Activated gamma-delta T cell treated with Interleukin-2 at 50 U/mL for 16 hours (primary cell): ENCODE measurements at regions not wholly inside any gene's neighbourhood (a gene's known extent, or its start where the extent isn't known, plus 50 kb on each side); places are given as distances from the start of the nearest gene placed in this dataset.

ENCODE experiments used
- DNase-seq: peaks from one replicate; pipeline ENCODE4 v3.0.0-alpha.2; 2020

- no peak for DNase-seq
Observed at GRCh38 chr5:74372051-74372450, 268.5 kb downstream of the ENC1 start.

GRCh38 chr5:74371621-74372020, 268.9 kb downstream of the ENC1 start:
- DNase-seq, result no peak

GRCh38 chr5:74370168-74370567, 270.4 kb downstream of the ENC1 start:
- no peak for DNase-seq

- no peak for DNase-seq
Observed at GRCh38 chr5:74369173-74369572, 271.4 kb downstream of the ENC1 start.

- no peak for DNase-seq
Observed at GRCh38 chr5:74367934-74368333, 272.6 kb downstream of the ENC1 start.

GRCh38 chr5:74367241-74367733, 273.2 kb downstream of the ENC1 start:
- no peak for DNase-seq

- no peak for DNase-seq
Observed at GRCh38 chr5:74365723-74366122, 274.8 kb downstream of the ENC1 start.

- DNase-seq, result no peak
Observed at GRCh38 chr5:74364507-74364906, 276.0 kb downstream of the ENC1 start.

GRCh38 chr5:74363603-74364205, 276.8 kb downstream of the ENC1 start:
- no peak for DNase-seq

GRCh38 chr5:74361406-74362358, 278.8 kb downstream of the ENC1 start:
- no peak for DNase-seq

GRCh38 chr5:74360535-74361210, 279.9 kb downstream of the ENC1 start:
- no peak for DNase-seq

GRCh38 chr5:74357827-74358226, 282.7 kb downstream of the ENC1 start:
- no peak for DNase-seq

GRCh38 chr5:74356009-74356695, 284.4 kb downstream of the ENC1 start:
- DNase-seq, result no peak

GRCh38 chr5:74355041-74355824, 285.3 kb downstream of the ENC1 start:
- DNase-seq, result no peak

- DNase-seq, result no peak
Observed at GRCh38 chr5:74352256-74352655, 288.3 kb downstream of the ENC1 start.

- DNase-seq, result no peak
Observed at GRCh38 chr5:74342948-74343682, 297.4 kb downstream of the ENC1 start.

- no peak for DNase-seq
Observed at GRCh38 chr5:74342182-74342581, 298.3 kb downstream of the ENC1 start.

- no peak for DNase-seq
Observed at GRCh38 chr5:74341221-74341620, 299.3 kb downstream of the ENC1 start.

GRCh38 chr5:74340476-74340875, 300.1 kb downstream of the ENC1 start:
- DNase-seq, result no peak

GRCh38 chr5:74337984-74338310, 302.6 kb downstream of the ENC1 start:
- no peak for DNase-seq

- DNase-seq, result no peak
Observed at GRCh38 chr5:74337254-74337983, 303.1 kb downstream of the ENC1 start.
